Neutrophil (primary cell): ENCODE measurements at regions not wholly inside any gene's neighbourhood (a gene's known extent, or its start where the extent isn't known, plus 50 kb on each side); places are given as distances from the start of the nearest gene placed in this dataset.
"Not testable (repeated sequence)": the region's sequence is repeated elsewhere in the genome, so short reads cannot be mapped to it uniquely, and the experiment has no call there.

ENCODE experiments used
- H3K27ac ChIP-seq: fragments of 200-600 bp; sonication (generic); 2 replicates; pipeline ENCODE4 v1.5.1; 2016; ENCODE audit warnings: mild to moderate bottlenecking, moderate library complexity
- H3K27me3 ChIP-seq: fragments of 200-600 bp; sonication (generic); 2 replicates; pipeline ENCODE4 v1.6.0; 2016; ENCODE audit warnings: mild to moderate bottlenecking
- H3K36me3 ChIP-seq: fragments of 200-600 bp; sonication (generic); 2 replicates; pipeline ENCODE4 v1.5.1; 2017
- H3K4me1 ChIP-seq, 2 experiments: fragments of 200-600 bp in 1 of 2; sonication (generic) in 1 of 2; 1 replicate in 1 of 2; 2 replicates in 1 of 2; pipeline versions ENCODE4 v1.5.1 to v1.6.1; 2013 to 2016; ENCODE audit warnings: low read depth in 1 of 2, low read length in 1 of 2, mild to moderate bottlenecking in 1 of 2, moderate library complexity in 1 of 2; ENCODE audit not compliant: control insufficient read depth in 1 of 2, insufficient read depth in 1 of 2
- H3K4me3 ChIP-seq, 2 experiments: fragments of 200-600 bp in 1 of 2; sonication (generic) in 1 of 2; 1 replicate in 1 of 2; 2 replicates in 1 of 2; pipeline ENCODE4 v1.5.1; 2013 to 2016; ENCODE audit warnings: low read depth in 1 of 2, low read length in 1 of 2, mild to moderate bottlenecking in 1 of 2, moderate library complexity in 1 of 2
- H3K9me3 ChIP-seq: fragments of 200-600 bp; sonication (generic); 2 replicates; pipeline ENCODE4 v1.5.1; 2016
- TF ChIP-seq, protein P1 (sequence below): fragments of 200-600 bp; sonication (generic); IDR thresholded peaks from 2 replicates; pipeline ENCODE4 v1.5.1; 2016; ENCODE audit warnings: antibody characterized with exemption

DNA sequence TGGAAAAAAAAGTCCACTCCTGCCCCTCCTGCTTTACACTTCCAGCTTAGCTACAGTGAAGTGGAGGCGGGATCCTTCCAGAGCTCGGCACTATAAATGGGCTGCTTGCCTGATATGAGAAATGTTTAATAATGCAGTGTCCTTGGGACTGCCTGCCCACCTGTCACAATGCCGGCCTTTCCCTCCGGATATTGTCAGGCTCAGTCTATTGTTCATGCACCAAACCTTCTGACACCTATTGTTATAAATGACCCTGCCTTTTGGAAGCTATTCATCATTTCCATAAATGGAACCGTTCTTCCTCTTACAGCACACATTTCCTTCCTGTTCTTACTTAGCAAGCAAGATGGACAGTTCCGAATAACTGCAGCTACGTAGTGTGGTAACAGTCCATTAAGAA, 146.3 kb downstream of the DMAC1 start:
- Histone ChIP-seq H3K4me1 (peaks cover 35% of the 10 kb centered on the region in 2 experiments), H3K27me3 (no peaks in the 10 kb centered on the region), H3K27ac (peak overlapping the region; percentile 77), H3K4me3 (peak overlapping the region in 1 of 2 experiments; percentile 9), H3K36me3 (no peaks in the 10 kb centered on the region), H3K9me3 (no peaks in the 10 kb centered on the region)
- TF ChIP-seq, protein P1, sequence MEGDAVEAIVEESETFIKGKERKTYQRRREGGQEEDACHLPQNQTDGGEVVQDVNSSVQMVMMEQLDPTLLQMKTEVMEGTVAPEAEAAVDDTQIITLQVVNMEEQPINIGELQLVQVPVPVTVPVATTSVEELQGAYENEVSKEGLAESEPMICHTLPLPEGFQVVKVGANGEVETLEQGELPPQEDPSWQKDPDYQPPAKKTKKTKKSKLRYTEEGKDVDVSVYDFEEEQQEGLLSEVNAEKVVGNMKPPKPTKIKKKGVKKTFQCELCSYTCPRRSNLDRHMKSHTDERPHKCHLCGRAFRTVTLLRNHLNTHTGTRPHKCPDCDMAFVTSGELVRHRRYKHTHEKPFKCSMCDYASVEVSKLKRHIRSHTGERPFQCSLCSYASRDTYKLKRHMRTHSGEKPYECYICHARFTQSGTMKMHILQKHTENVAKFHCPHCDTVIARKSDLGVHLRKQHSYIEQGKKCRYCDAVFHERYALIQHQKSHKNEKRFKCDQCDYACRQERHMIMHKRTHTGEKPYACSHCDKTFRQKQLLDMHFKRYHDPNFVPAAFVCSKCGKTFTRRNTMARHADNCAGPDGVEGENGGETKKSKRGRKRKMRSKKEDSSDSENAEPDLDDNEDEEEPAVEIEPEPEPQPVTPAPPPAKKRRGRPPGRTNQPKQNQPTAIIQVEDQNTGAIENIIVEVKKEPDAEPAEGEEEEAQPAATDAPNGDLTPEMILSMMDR, result no peak

DNA sequence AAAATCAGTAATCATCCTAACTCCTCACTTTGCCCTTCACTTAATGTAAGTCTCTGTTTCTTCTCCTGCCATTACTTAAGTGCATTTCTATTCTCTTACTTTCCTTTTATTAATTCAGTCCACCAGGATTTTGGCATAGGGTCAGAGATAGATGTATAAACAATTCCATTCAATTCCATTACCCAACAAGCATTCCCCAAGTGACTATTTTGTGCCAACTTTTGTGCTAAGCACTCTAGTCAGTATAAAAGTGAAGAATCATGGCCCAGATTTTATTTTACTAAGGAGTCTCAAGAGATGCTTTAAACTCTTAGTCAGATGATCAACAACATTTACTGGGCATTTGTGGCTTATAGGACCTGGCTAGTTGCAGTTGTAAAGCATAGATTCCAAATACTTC, 159.3 kb downstream of the DMAC1 start:
- no peaks in the 10 kb centered on the region for H3K4me1 ChIP-seq
- H3K9me3 ChIP-seq, result no peaks in the 10 kb centered on the region
- H3K27me3 ChIP-seq, result no peaks in the 10 kb centered on the region
- no peak overlapping the region for H3K27ac ChIP-seq
- H3K4me3 ChIP-seq, result no peak overlapping the region
- TF ChIP-seq, protein P1, result no peak
- no peaks in the 10 kb centered on the region for H3K36me3 ChIP-seq

DNA sequence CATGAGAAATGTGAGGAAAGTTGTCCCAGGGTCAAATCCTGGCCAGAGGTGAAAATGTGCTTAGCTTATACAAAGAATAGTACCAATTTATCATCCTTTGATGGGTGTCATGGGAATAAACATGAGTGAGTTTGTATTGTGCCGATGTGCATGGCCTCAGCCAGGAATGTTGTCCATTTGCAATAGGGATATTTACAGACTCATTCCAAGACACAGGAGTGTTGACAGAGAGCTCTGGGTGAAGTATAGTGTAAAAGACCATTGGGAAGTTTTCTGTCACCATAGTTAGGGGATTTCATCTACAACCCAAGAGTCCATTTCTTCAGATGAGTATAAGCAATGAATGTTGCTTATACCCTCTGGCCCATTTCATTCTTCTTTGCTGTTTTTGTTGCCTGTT, 160.1 kb downstream of the DMAC1 start:
- Histone ChIP-seq H3K4me1 (no peaks in the 10 kb centered on the region), H3K9me3 (no peaks in the 10 kb centered on the region), H3K4me3 (no peak overlapping the region), H3K36me3 (no peaks in the 10 kb centered on the region), H3K27me3 (no peaks in the 10 kb centered on the region), H3K27ac (no peak overlapping the region)
- TF ChIP-seq, protein P1, result no peak

DNA sequence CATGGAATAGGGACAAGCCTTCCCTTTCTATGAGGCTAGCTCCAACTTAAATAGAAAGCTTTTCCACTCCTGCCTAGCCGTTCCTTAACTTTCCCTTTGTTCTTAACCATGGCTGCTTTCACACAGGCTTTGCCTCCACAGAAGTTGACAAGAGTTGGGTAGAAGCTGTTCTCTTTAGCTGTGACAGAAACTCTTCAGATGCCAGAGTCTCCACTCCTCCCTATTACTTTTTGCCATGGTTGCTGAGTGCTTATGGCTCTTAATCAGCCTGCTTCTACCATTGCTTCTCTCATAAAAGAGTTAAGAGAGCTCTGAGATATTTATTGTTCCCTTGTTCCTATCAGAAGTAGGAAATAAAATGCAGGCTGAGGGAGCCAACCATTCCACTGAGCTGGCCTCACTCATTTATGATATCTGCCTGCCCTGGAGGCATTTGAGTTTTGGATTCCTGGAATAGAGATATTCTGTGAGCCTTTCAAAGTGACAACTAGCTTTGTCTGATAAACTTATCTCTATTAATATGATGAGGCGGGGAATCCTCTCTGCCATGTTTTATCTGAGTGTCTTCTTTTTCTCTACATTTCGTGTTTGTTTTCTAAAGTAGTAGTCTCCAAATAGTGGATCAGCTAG, 162.6 kb downstream of the DMAC1 start:
- TF ChIP-seq, protein P1, result no peak
- Histone ChIP-seq H3K27me3 (no peaks in the 10 kb centered on the region), H3K27ac (no peak overlapping the region), H3K9me3 (no peaks in the 10 kb centered on the region), H3K36me3 (no peaks in the 10 kb centered on the region), H3K4me3 (no peak overlapping the region), H3K4me1 (no peaks in the 10 kb centered on the region)

DNA sequence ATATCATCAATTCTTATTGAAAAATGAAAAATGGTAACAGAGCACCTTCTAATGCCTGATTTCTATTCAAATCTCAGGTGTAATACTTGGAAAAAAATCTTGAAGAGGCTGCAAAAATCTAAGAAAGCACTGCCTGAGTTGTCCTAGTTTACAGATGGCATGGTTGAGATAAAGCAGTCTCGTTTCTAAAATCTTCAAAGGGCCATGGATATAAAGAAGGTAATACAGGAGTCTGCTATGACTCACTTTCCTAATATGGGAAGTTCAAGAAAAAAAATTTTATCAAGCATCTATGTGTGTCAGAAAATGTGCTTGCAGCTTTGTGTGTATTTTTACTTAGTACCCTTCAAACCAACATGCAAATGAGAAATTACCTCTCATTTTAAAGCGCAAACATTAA, 163.3 kb downstream of the DMAC1 start:
- H3K27ac ChIP-seq, result no peak overlapping the region
- H3K27me3 ChIP-seq, result no peaks in the 10 kb centered on the region
- no peaks in the 10 kb centered on the region for H3K4me1 ChIP-seq
- H3K36me3 ChIP-seq, result no peaks in the 10 kb centered on the region
- H3K9me3 ChIP-seq, result no peaks in the 10 kb centered on the region
- no peak overlapping the region for H3K4me3 ChIP-seq
- TF ChIP-seq, protein P1, result no peak

DNA sequence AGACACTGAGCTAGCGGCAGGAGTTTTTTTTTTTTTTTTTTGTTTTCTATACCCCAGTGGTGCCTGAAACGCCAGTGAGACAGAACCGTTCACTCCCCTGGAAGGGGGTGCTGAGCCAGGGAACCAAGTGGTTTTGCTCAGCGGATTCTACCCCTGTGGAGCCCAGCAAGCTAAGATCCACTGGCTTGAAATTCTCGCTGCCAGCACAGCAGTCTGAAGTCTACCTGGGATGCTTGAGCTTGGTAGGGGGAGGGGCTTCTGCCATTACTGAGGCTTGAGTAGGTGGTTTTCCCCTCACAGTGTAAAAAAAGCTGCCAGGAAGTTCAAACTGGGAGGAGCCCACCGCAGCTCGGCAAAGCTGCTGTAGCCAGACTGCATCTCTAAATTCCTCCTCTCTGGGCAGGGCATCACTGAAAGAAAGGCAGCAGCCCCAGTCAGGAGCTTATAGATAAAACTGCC, 173.0 kb downstream of the DMAC1 start:
- not testable (repeated sequence) for H3K4me1 ChIP-seq, H3K36me3 ChIP-seq, H3K9me3 ChIP-seq, H3K27ac ChIP-seq, H3K27me3 ChIP-seq, H3K4me3 ChIP-seq
